Sigmoid colon (tissue), 6 donors: ENCODE measurements at regions not wholly inside any gene's neighbourhood (a gene's known extent, or its start where the extent isn't known, plus 50 kb on each side); places are given as distances from the start of the nearest gene placed in this dataset.
"Not testable (repeated sequence)": the region's sequence is repeated elsewhere in the genome, so short reads cannot be mapped to it uniquely, and the experiment has no call there.

Experiments used
- DNase-seq: peaks from one replicate; pipeline ENCODE4 v3.0.0-alpha.2; 2019
- H3K27ac ChIP-seq, 4 donors: fragments of 200-600 bp; sonication (generic); one replicate each; pipeline ENCODE4 v1.5.1; 2016 to 2019; ENCODE audit warnings: mild to moderate bottlenecking in 1 of 4
- H3K27me3 ChIP-seq, 3 donors: fragments of 200-600 bp; sonication (generic); one replicate each; pipeline ENCODE4 v1.5.1; 2019; ENCODE audit warnings: mild to moderate bottlenecking in 1 of 3
- H3K36me3 ChIP-seq, 4 donors: fragments of 200-600 bp; sonication (generic); one replicate each; pipeline ENCODE4 v1.5.1; 2016 to 2019
- H3K4me1 ChIP-seq, 4 donors: fragments of 200-600 bp; sonication (generic); one replicate each; pipeline ENCODE4 v1.5.1; 2017 to 2019
- H3K4me3 ChIP-seq, 4 donors: fragments of 200-600 bp; sonication (generic); one replicate each; pipeline ENCODE4 v1.5.1; 2017 to 2019; ENCODE audit warnings: mild to moderate bottlenecking in 2 of 4, moderate library complexity in 1 of 4
- H3K9me3 ChIP-seq, 4 donors: fragments of 200-600 bp in 3 of 4; sonication (generic) in 3 of 4; one replicate each; pipeline versions ENCODE4 v1.5.1 to v1.6.1; 2013 to 2019
- CTCF ChIP-seq, 4 experiments: fragments of 450-650 bp in 3 of 4; fragments of 200-600 bp in 1 of 4; IDR thresholded peaks; one replicate each; pipeline ENCODE4 v1.5.1; 2016 to 2019; ENCODE audit warnings: antibody characterized with exemption in 4 of 4, mild to moderate bottlenecking in 3 of 4, moderate library complexity in 2 of 4
- EP300 ChIP-seq, 4 donors: sonication (generic); formaldehyde crosslinking; IDR thresholded peaks; one replicate each; pipeline ENCODE4 v1.6.1; 2017; ENCODE audit warnings: antibody characterized with exemption in 4 of 4
- POLR2A ChIP-seq, 2 donors: fragments of 450-650 bp; IDR thresholded peaks; one replicate each; pipeline ENCODE4 v1.6.1; 2016; ENCODE audit warnings: antibody characterized with exemption in 2 of 2, mild to moderate bottlenecking in 2 of 2, moderate library complexity in 2 of 2
- POLR2AphosphoS5 ChIP-seq, 4 donors: sonication (generic); formaldehyde crosslinking; IDR thresholded peaks; one replicate each; pipeline ENCODE4 v1.6.1; 2017; ENCODE audit warnings: antibody characterized with exemption in 4 of 4
- WGBS, 2 donors: extraction: QIAGEN DNeasy Blood & Tissue Kit; methylation state at CpG; one replicate each; pipeline ENCODE4 v1.1.7; 2013; 5-methylcytosine and 5-hydroxymethylcytosine counted together
- intact Hi-C: fragments of 100-400 bp; cut with DNase I; formaldehyde crosslinking; loops from one replicate; pipeline ENCODE4 v1.15.1; 2023
- donor health status: healthy with polysubstance abuse.
- donor health status: healthy.

- no peak overlapping the region for H3K27ac ChIP-seq
- H3K27me3 ChIP-seq, result no peaks in the 10 kb centered on the region
- intact Hi-C loops, result no loop called here
- H3K36me3 ChIP-seq, result no peaks in the 10 kb centered on the region
- no peaks in the 10 kb centered on the region for H3K4me1 ChIP-seq
- no peak for DNase-seq
- H3K9me3 ChIP-seq, result no peaks in the 10 kb centered on the region
- no peak for TF ChIP-seq CTCF (IDR thresholded peaks at IDR 0.05)
- no peak for TF ChIP-seq EP300 (IDR thresholded peaks at IDR 0.05)
- no peak for TF ChIP-seq POLR2A (IDR thresholded peaks at IDR 0.05)
- TF ChIP-seq POLR2AphosphoS5 (IDR thresholded peaks at IDR 0.05), result no peak
- WGBS, 2 donors, result 79 to 87% methylated on average over 3 of the region's 3 CpGs
- no peak overlapping the region for H3K4me3 ChIP-seq
These were observed 234.2 kb downstream of the AASDHPPT start for GRCh38 chr11:106311531-106312230.

GRCh38 chr11:106317208-106317773 is 239.8 kb downstream of the AASDHPPT start:
- H3K9me3 ChIP-seq, H3K27me3 ChIP-seq, H3K4me3 ChIP-seq, H3K4me1 ChIP-seq, H3K27ac ChIP-seq, DNase-seq, intact Hi-C loops, H3K36me3 ChIP-seq: not testable (repeated sequence)
- 94 to 98% methylated on average over 36 of the region's 36 CpGs for WGBS, 2 donors

- TF ChIP-seq EP300 (IDR thresholded peaks at IDR 0.05) (no peak), CTCF (IDR thresholded peaks at IDR 0.05) (no peak), POLR2A (IDR thresholded peaks at IDR 0.05) (no peak), POLR2AphosphoS5 (IDR thresholded peaks at IDR 0.05) (no peak)
- Histone ChIP-seq H3K36me3 (no peaks in the 10 kb centered on the region), H3K27ac (no peak overlapping the region), H3K4me1 (no peaks in the 10 kb centered on the region), H3K4me3 (no peak overlapping the region), H3K9me3 (peaks cover 0 to 3% (median 0%) of the 10 kb centered on the region in 4 donors), H3K27me3 (no peaks in the 10 kb centered on the region)
- intact Hi-C loops, result no loop called here
- no peak for DNase-seq
- WGBS, 2 donors, result 61 to 75% methylated on average over 1 of the region's 1 CpG
These were observed 244.1 kb downstream of the AASDHPPT start for GRCh38 chr11:106321601-106322000.

- Histone ChIP-seq H3K4me1 (no peaks in the 10 kb centered on the region), H3K36me3 (no peaks in the 10 kb centered on the region), H3K27ac (no peak overlapping the region), H3K4me3 (no peak overlapping the region), H3K27me3 (no peaks in the 10 kb centered on the region), H3K9me3 (peaks cover 0 to 5% (median 0%) of the 10 kb centered on the region in 4 donors)
- intact Hi-C loops, result no loop called here
- WGBS, 2 donors, result 78 to 88% methylated on average over 2 of the region's 2 CpGs
- no peak for DNase-seq
- no peak for TF ChIP-seq POLR2A (IDR thresholded peaks at IDR 0.05)
- TF ChIP-seq EP300 (IDR thresholded peaks at IDR 0.05), result no peak
These were observed 244.6 kb downstream of the AASDHPPT start for GRCh38 chr11:106322106-106322505.

- Histone ChIP-seq H3K4me1 (no peaks in the 10 kb centered on the region), H3K36me3 (no peaks in the 10 kb centered on the region), H3K4me3 (no peak overlapping the region), H3K27me3 (no peaks in the 10 kb centered on the region), H3K27ac (no peak overlapping the region), H3K9me3 (peaks cover 0 to 8% (median 0%) of the 10 kb centered on the region in 4 donors)
- intact Hi-C loops, result no loop called here
- no peak for DNase-seq
- TF ChIP-seq CTCF (IDR thresholded peaks at IDR 0.05), result no peak
- no peak for TF ChIP-seq EP300 (IDR thresholded peaks at IDR 0.05)
- no peak for TF ChIP-seq POLR2AphosphoS5 (IDR thresholded peaks at IDR 0.05)
- TF ChIP-seq POLR2A (IDR thresholded peaks at IDR 0.05), result no peak
- 65 to 73% methylated on average over 3 of the region's 3 CpGs for WGBS, 2 donors
These were observed 248.6 kb downstream of the AASDHPPT start for GRCh38 chr11:106326087-106326486.
